ENCODE measurements at regions not wholly inside any gene's neighbourhood (a gene's known extent, or its start where the extent isn't known, plus 50 kb on each side); places are given as distances from the start of the nearest gene placed in this dataset.

DNA sequence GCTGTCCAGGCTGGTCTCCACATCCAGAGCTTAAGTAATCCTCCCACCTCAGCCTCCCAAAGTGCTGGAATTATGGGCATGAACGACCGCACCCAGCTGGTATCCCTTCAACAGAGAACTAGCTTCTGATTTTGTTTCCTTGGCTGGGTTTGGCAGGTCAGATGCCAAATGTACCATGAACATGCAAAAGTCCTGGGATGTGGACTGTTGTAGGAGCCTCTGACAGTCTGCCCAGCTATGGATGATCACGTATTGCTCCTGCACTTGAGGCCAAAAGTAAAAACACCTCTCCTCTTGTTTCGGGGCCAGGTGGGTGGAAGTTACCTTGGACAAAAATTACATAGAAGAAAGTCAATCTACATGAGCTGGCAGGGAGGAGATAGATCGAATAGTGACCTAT lies 699.5 kb downstream of the TYW1 start:
- DNase-seq, result no peak

DNA sequence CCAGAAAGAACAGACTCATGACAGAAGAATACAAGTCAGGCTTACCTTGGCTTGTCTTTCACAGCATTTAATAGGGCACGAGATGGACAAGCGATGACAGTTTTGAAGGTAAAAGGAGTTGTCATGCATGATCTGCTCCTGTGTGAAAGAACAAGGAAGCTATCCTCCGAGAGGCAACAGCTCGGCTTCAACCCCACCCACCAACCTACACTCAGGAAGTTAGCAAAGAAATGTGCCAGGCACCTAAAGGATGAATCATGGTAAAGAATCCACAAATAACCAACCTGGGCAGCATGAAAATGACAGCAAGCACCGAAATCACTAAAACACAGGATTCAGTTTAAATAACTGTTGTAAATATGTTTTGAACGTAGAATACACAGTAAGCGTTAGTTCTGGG lies 700.2 kb downstream of the TYW1 start:
- no peak for DNase-seq

DNA sequence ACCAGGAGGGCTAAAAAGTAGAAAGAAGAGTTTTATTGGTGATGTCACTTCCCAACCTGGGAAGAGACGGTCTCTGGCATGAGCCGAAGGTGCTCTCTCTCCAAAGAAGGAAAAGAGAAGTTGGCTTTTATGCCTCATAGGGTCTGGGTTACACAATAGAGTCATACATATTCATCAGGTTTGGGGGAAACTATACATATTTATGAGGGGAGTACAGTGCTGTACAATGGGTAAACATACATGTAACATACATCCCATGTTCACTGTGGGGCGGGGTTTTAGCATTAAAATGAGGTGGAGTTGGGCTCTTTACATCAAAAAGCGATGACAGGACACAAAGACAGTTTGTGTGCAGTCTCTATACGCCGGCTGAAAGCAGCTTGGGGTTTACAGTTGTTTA lies 701.7 kb downstream of the TYW1 start:
- no peak for DNase-seq

DNA sequence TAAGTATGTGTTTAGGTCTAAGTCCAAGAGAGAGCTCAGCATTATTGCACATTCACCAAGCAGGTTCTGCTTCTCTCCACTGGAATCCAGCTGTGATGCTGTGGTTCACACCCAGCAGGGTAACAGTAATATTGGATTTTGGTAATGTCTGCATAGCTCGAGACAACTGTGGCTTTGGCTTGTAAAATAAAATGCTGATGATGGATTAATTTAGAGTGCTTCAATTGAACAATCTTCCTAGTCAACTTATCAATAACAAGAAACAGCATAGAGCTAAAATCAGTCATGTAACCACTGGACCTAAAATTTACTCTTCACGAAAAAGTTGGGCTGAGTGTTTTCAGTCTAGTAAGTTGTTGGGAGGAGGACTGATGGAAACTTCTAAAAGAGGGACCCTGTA lies 709.2 kb downstream of the TYW1 start:
- no peak for DNase-seq

DNA sequence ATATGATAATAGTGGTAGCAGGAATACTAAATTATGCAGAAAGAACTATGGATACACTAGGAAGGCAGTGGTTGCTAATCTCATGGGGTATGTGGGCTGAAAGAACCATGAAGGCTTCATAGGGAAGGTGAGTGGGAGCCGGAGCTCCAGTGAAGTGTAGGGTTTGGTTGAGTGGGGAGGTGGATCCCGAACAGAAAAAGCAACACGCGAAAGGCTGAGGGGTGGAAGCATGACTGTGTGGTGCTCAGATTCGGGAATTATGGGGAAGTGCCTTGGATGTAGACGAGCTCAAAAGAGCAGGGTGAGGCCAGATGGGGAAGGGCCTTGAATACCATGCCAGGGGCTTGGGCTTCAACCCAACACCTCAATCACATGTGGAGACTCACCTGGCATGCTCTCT lies 715.1 kb downstream of the TYW1 start:
- no peak for DNase-seq

DNA sequence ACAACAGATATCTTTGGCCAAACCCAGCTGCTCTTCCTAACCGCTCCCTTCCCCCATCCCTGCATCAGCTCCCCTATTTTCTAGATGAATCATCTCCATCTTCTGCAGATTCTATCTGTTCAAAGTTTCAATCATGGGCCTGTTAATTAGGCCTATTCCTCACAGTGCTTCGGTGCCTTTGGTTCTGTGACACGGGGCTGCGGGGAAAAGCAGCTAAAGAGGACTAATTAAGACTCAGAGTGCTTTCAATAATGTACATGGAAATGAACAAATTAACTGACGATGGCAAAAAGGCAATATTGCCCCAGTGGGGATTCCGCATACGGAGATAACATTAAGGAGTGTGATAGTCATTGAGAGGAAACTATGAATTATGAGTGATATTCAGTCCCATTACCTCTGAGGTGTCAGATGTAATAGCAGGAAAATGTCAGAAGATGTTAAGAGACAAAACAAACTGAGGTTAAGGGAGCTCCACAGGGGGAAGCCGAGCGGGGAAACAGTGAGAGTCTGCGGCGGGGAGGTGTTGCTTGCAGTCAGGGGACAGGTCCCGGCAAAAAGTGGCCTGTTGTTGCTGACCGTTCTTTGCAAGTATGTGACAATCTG lies 716.9 kb downstream of the TYW1 start:
- DNase-seq, result no peak

DNA sequence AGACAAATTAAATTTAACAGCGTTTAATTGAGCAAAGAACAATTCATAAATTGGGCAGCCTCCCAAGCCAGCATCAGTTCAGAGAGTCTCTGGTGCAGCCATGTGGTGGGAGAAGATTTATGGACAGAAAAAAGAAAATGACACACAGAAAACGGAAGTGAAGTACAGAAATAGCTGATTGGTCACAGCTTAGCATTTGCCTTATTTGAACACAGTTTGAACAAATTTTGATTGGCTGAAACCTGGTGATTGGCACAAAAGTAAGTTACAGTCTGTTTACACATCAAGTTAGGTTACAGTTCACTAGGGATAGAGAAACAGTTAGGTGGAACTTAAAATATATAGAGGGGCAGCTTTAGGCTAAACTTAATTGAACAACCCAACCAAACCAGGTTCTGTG lies 720.1 kb downstream of the TYW1 start:
- DNase-seq, result peak; percentile 6

DNA sequence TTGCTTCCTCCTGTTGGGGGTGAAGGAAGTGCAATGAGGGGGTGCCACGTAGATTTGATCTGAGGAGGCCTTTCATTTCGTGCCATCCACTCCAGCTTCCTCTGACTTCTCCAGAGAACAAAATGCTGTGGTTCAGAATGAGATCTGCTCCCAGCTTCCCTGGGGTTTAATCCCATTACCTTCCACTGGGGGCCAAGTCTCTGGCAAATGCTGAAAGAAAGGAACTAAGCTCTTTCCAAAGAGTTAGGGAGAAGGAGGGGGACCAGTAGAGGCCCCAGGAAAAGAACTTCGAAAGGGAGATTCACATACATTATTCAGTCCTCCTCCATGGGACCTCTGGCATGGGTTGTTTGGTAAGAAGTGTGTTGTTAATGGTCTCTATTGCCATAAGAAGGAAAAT lies 727.0 kb downstream of the TYW1 start:
- DNase-seq, result no peak

DNA sequence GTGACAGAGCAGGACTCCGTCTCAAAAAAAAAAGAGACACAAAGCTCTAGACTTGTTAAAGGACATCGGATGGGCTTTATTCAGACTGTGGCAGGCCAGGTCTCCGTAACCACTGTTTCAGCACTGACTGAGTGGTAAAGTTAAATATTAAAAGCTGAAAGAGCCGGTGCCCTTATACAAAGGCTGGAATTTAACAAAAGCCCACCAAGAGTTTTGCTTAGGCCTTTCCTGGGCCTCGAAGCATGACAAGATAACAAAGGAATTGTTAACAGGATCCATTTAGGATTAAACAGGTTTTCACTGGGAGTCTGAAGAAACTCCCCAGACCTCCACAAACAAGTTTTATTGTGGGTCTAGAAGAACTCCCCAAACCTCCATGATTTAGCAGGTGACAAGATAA lies 727.8 kb downstream of the TYW1 start:
- DNase-seq, result no peak

DNA sequence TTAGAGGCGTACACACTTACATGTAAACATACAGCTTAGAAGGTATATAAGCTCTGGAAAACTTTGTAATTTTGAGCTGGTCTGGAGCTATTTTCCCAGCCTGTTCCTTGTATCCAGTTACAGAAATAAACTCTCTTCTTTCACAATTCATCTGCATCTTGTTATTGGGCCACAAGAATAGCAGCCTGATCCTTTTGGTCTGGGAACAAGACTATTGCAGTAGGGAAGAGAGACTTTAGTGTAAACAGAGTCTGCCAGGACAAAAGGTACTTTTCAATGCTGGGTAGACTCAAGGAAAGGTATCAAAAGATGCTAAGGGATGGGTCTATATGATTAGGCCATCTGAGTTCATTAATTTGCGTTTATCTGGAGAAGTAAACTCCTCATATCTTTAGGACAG lies 728.3 kb downstream of the TYW1 start:
- no peak for DNase-seq

DNA sequence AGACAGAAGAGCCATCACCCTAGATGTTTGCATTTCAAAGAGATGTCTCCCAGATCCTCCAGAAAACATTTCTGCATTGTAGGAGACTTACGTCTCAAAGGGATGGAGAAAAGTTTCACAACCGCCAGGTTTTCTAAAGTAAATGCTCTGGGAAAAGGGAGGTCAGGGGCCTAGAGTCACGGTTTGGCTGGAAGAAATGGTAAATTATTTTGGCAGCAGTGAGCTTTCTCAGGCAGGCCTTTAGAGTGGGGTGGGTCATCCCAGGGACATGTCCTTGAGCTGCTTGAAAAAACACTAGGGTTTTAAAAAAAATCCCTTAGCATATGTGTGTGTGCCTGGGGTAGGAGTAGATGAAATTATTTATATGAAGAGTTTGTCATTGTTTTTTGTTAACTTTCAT lies 728.8 kb downstream of the TYW1 start:
- DNase-seq, result no peak

DNA sequence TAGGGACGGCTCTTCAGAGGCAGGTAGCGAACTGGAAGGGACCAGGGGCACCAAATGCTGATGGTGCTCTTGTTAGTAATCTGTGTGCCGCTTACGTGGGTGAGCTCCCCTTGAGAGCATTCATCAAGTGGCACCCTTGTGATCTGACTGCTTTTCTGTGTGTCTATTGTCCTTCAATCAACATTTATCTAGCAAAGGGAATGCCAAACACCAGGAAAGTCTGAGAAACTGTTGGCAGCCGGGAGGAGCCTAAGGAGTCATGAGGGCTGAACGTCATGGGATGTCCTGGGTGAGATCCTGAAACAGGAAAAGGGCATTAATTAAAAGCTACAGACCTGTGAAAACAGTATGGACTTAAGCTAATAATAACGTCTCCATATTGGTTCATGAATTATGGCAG lies 733.1 kb downstream of the TYW1 start:
- no peak for DNase-seq

DNA sequence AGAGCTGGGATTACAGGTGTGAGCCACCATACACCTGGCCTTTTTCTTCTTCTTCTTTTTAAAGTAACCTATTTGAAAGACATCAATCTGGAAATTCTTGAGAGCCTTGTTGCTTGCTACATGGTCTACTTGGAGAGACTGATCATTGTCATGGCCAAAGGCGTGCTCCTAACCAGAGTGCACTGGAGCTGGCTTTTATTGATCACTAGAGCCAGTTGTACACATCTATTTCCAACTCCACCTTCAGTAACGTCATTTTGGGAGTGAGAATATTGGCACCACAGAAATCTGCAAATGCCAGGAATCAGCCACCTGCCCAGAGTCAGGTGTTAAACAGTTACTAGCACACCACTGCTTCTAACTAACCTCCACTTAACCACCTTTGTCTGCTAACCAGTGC lies 735.1 kb downstream of the TYW1 start:
- DNase-seq, result no peak

DNA sequence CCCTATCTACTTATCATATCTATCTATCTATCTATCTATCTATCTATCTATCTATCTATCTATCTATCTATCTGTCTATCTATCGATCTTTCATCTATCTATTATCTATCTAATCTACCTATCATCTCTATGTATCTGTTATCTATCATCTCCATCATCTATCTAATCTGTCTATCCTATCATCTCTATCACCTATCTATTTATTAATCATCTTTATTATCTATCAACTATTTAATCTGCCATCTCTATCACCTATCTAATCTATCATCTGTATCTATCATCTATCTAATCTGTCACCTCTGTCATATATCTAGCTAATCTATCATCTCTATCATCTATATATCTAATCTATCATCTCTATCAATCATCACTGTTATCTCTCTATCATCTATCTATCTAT lies 736.3 kb downstream of the TYW1 start:
- DNase-seq, result no peak

DNA sequence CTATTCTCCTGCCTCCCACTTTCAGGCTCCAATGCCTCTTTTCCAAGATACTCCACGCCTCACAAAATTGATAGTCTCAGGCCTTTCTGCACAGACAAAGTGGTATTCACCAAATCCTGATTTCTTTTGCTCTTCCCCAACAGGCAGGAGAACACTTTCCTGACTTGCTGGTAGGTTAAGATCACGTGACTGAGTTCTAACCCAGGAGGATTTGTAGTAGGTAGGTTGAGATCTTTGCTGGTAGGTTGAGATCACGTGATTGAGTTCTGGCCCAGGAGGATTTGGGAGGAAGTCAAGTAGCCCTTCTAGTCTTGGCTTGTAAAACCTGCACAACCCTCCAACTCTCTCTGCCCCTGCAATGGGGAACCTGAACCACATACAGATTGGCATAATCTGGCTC lies 741.5 kb downstream of the TYW1 start:
- no peak for DNase-seq

DNA sequence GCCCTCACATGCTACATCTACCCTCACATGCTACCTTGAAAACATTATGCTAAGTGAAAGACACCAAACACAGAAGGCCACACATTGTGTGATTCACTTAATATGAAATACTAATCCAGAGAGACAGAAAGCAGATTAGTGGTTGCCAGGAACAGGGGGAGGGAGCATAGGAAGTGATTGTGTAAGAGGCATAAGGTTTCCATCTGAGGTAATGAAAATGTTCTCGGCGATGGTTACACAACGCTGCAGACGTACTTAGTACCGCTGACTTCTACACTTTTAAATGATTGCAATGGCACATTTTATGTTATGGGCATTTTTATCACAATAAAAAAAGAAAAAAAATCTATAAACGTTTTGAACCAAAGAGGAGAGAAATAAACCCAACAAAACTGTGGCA lies 742.3 kb downstream of the TYW1 start:
- no peak for DNase-seq

DNA sequence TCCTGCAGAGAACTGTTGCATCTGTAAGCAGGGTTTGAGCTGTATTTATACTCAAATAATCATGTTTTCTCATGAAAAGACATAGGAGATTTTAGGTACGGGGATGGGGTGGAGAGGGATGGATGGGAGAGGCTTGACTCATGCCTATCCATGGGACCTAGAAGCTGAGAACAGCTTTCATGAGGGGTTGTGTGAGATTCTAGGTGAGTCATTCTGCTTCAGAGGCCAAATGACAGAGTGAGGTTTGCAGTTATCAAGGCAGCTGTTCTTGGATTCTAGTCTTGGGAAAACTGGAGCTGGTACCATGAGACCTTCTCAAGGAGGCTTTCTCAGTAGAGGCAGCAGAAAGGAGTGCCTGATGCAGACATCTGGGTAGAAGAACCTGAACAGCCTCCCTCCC lies 746.9 kb downstream of the TYW1 start:
- DNase-seq, result no peak

DNA sequence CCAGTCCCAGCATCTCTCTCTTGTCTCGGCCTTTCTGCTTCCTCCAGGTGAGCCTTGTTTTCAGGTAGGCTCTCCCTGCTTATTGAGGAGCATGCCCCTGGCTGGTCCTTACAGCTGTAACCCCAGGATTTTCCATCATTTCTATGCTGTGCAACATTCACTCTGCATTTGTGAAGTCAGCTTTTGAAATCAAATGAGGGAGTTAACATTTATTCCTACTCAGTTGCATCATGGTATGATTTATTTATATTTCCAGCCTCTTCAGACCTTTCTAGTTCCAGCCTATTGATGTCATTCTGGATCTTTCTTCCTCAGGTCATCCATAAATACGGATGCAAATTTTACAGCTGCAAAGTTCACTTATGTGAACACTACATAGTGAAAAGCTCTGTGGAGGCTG lies 755.6 kb downstream of the TYW1 start:
- DNase-seq, result no peak

DNA sequence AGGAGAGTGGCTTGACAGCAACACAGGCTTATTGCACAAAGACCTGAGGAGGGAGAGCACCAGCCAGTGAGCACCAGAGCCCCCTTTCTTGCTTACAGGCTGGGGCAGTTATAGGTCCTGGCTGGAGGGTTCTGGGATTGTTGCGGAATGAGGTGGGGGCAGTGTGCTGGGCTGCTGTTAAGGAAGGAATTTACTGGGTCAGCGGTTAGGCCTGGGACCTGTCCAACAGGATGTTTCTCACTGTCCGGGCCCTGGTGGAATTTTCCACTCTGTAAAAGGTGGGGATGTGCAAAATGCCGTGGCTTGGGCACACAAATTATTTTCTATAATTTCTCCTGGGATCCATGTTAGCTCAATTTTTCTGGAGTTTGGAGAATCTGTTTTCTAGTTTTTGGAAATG lies 757.3 kb downstream of the TYW1 start:
- no peak for DNase-seq

DNA sequence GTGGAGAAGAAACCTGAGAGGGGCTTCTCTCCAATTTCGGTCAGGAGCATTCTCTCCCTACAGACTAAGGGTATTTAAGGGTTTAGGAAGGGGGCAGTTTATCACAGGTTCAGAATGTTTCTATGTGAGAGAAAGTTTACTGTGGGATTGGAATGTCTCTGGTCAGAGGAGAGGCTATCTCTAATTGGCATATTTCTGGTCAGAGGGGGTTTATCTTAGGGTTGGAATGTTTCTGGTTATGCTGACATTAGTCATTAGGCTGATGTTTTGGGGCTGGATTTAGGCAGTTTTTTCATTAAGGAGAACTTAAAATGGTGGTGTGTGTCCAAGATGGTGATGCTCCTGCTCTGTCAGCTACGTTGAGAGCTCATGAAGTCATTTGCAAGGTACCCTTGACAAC lies 758.0 kb downstream of the TYW1 start:
- peak; percentile 40 for DNase-seq

DNA sequence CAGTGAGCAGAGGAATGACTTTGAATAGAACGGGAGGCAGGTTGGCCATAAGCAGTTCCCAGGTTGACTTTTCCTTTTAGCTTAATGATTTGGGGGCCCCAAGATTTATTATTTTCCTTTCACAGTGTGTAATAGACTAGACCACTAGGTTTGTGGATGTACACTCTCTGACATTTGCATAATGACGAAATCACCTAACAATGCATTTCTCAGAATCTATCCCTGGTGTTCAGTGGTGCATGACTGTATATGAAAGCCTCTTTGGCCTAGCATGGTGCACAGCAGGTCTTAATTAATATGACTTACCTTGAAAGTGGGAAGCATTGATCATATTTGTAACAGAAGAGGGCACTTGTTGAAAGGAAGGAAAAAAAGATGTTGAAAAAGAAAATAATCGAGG lies 761.9 kb downstream of the TYW1 start:
- no peak for DNase-seq

DNA sequence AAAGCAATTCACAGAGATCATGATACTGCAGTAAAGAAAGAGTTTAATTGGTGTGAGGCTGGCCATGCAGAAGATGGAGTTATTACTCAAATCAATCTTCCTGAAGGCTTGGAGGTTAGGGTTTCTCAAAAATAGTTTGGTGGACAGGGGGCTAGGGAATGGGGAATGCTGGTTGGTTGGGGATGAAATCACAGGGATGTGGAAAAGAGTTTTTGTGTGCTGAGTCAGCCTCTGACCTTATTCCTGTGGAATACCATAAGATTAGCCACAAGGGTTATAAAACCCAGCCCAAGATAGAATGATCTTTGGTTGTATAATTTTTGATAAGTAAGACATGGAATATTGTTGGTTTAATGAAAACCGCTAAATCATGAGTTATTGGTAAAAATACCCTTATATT lies 764.3 kb downstream of the TYW1 start:
- peak; percentile 29 for DNase-seq

DNA sequence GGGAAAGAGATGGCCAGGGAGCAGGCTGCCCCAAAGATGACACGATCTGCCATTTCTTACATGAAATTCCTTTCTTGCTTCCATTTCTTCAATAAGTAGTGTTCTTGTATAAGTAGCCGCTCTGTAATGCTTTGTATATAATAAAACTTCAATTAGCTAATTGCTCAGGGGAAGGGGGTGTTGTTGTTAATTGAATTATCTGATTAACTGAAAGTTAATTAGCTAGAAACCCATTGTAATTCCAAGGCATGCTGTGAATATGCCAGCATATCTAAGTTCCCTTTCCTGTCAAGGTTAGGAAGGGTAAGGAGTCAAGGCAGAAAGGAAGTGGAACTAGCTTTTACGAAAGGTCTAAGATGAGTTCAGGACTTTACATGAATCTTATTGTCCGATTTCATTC lies 765.9 kb downstream of the TYW1 start:
- no peak for DNase-seq

DNA sequence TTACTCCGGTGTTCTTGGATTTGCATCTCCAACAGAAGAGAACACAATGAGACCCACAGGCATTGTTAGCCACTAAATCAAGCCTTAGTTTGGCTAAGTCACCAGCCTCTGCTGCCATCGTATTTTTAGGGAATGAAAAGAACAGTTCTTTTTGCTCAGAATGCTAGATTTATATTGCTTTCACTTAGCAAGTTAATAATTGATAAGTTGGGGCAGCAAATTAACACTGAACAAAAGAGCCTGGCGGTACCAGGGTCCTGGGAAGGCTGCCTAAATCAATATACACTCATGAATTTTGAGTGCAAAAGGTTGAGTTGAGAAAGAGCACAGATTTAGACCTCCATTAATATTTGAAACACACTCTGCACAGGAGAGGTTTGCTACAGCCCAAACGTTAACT lies 767.7 kb downstream of the TYW1 start:
- no peak for DNase-seq

DNA sequence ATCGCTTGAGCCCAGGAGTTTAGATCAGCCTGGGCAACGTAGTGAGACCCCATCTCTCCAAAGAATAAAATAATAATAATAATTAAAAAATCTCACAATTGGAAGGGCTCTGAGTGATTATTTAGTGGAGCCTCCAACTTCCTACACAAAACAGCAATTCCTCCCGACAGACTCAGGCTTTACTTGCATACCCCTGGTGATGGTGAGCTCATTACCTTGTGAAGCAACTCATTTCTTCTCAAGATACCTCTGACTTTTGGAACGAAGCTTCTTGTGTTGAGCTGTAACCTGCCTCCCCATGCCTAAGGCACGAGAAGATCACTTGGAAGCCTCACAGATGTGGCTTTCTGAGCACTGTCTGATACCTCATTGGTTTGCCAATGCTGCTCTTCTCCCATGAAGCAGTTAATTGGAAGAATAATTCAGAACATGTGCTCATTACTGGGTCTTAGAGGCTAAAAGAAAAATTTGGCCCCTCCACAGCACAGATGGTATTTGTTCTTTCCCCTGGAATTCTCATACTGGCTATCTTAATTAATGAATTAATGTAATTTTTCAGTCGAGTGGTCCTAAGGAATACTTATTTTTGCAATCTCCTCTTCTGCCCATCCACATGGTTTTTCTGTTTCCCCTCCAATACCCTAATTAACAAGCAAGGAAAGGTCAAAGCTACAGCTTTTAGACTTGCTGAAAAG lies 769.0 kb downstream of the TYW1 start:
- no peak for DNase-seq
